Hepatocyte (in vitro differentiated cells): ENCODE measurements at regions not wholly inside any gene's neighbourhood (a gene's known extent, or its start where the extent isn't known, plus 50 kb on each side); places are given as distances from the start of the nearest gene placed in this dataset.

Experiments used
- DNase-seq: peaks from one replicate; pipeline ENCODE4 v3.0.0-alpha.2; 2016; ENCODE audit warnings: low spot score
- H2AFZ ChIP-seq: fragments of 200-600 bp; sonication (generic); 2 replicates; pipeline ENCODE4 v1.6.0; 2016; ENCODE audit warnings: antibody characterized with exemption, mild to moderate bottlenecking
- H3K27ac ChIP-seq: fragments of 200-600 bp; sonication (generic); 2 replicates; pipeline ENCODE4 v1.5.1; 2016; ENCODE audit warnings: mild to moderate bottlenecking
- H3K27me3 ChIP-seq: fragments of 200-600 bp; sonication (generic); 2 replicates; pipeline ENCODE4 v1.6.1; 2016
- H3K36me3 ChIP-seq: fragments of 200-600 bp; sonication (generic); replicated peaks from 2 replicates; pipeline ENCODE4 v1.5.1; 2016; ENCODE audit warnings: low read depth; ENCODE audit not compliant: insufficient read depth
- H3K4me1 ChIP-seq: fragments of 200-600 bp; sonication (generic); 2 replicates; pipeline ENCODE4 v1.5.1; 2016; ENCODE audit warnings: mild to moderate bottlenecking, moderate library complexity; ENCODE audit not compliant: insufficient read depth
- H3K4me2 ChIP-seq: fragments of 200-600 bp; sonication (generic); 2 replicates; pipeline ENCODE4 v1.6.0; 2016
- H3K4me3 ChIP-seq: fragments of 200-600 bp; sonication (generic); 2 replicates; pipeline ENCODE4 v1.5.1; 2016; ENCODE audit warnings: mild to moderate bottlenecking
- H3K79me2 ChIP-seq: fragments of 200-600 bp; sonication (generic); 2 replicates; pipeline ENCODE4 v1.6.0; 2017; ENCODE audit warnings: mild to moderate bottlenecking
- H3K9me2 ChIP-seq: fragments of 200-600 bp; sonication (generic); replicated peaks from 2 replicates; pipeline ENCODE4 v1.6.0; 2017; ENCODE audit warnings: mild to moderate bottlenecking; ENCODE audit not compliant: insufficient read depth
- H3K9me3 ChIP-seq: fragments of 200-600 bp; sonication (generic); 2 replicates; pipeline ENCODE4 v1.5.1; 2016; ENCODE audit warnings: low read depth, mild to moderate bottlenecking
- H4K20me1 ChIP-seq: fragments of 200-600 bp; sonication (generic); 2 replicates; pipeline ENCODE4 v1.6.0; 2016; ENCODE audit warnings: mild to moderate bottlenecking; ENCODE audit not compliant: insufficient read depth, poor library complexity, severe bottlenecking
- EZH2 ChIP-seq: fragments of 200-600 bp; sonication (generic); IDR thresholded peaks from 2 replicates; pipeline ENCODE4 v1.6.1; 2016; ENCODE audit warnings: antibody characterized with exemption, mild to moderate bottlenecking, borderline replicate concordance
- EZH2phosphoT487 ChIP-seq: fragments of 200-600 bp; sonication (generic); IDR thresholded peaks from one replicate; pipeline ENCODE4 v1.6.1; 2018; ENCODE audit warnings: antibody characterized with exemption, mild to moderate bottlenecking, low read depth, moderate library complexity; ENCODE audit not compliant: unreplicated experiment, severe bottlenecking
- WGBS: methylation state at CpG from one replicate; pipeline ENCODE4 v1.1.6; 2016; ENCODE audit warnings: low lambda C conversion rate; ENCODE audit errors: missing lambda C conversion rate; 5-methylcytosine and 5-hydroxymethylcytosine counted together
- TF ChIP-seq, protein P1 (sequence below): fragments of 200-600 bp; sonication (generic); IDR thresholded peaks from 2 replicates; pipeline ENCODE4 v1.5.1; 2016; ENCODE audit warnings: antibody characterized with exemption, mild to moderate bottlenecking; ENCODE audit not compliant: poor library complexity

DNA sequence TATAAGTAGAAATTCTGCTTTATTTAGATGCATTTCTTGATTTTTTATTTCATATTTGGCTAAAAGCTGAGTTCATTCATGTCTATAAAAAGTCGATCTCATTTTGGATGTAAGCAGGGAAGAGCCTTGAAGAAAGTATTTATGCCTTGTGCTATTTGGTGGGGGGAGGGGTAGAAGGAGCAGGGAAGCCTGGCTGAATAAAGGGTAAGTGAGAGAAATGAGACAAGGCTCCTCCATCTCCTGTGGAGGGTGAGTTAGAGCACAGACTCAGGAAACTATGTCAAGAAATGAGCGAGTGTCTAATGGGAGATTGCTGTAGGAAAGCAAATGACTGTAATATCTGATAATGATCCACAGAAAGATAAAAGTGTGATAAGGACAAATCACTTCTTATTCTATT, 121.8 kb upstream of the ATP11B start:
- Histone ChIP-seq H3K27ac (no peak overlapping the region), H3K36me3 (no peaks in the 10 kb centered on the region), H3K9me3 (no peaks in the 10 kb centered on the region), H3K9me2 (no peaks in the 10 kb centered on the region), H4K20me1 (no peaks in the 10 kb centered on the region), H2AFZ (no peak overlapping the region), H3K79me2 (no peaks in the 10 kb centered on the region), H3K27me3 (peaks cover 20% of the 10 kb centered on the region), H3K4me1 (no peaks in the 10 kb centered on the region), H3K4me2 (no peak overlapping the region), H3K4me3 (no peak overlapping the region)
- DNase-seq, result no peak
- TF ChIP-seq EZH2 (no peak), EZH2phosphoT487 (no peak)
- TF ChIP-seq, protein P1, sequence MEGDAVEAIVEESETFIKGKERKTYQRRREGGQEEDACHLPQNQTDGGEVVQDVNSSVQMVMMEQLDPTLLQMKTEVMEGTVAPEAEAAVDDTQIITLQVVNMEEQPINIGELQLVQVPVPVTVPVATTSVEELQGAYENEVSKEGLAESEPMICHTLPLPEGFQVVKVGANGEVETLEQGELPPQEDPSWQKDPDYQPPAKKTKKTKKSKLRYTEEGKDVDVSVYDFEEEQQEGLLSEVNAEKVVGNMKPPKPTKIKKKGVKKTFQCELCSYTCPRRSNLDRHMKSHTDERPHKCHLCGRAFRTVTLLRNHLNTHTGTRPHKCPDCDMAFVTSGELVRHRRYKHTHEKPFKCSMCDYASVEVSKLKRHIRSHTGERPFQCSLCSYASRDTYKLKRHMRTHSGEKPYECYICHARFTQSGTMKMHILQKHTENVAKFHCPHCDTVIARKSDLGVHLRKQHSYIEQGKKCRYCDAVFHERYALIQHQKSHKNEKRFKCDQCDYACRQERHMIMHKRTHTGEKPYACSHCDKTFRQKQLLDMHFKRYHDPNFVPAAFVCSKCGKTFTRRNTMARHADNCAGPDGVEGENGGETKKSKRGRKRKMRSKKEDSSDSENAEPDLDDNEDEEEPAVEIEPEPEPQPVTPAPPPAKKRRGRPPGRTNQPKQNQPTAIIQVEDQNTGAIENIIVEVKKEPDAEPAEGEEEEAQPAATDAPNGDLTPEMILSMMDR, result no peak
- WGBS, result 77% methylated on average over 2 of the region's 2 CpGs

DNA sequence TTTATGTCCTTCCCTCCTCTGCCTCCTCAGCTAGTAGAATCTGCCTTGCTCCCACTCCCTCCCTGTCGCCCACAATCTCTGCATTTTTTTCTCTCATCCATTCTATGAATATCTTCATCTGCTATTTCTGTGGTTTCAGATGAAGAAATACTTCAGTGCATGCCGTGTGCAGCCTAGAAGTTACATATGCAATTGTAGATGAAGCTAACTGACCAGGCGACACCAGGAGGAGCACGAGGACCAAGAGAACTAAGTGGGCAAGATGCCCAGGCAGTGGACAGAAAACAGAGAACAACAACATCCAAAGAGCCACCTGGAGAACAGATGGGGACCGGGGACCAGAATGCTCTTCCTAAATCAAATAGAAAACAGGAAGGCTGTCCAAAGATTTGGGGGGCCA, 121.4 kb upstream of the ATP11B start:
- TF ChIP-seq, protein P1, result no peak
- TF ChIP-seq EZH2phosphoT487 (no peak), EZH2 (no peak)
- H3K9me3 ChIP-seq, result no peaks in the 10 kb centered on the region
- H3K9me2 ChIP-seq, result no peaks in the 10 kb centered on the region
- no peaks in the 10 kb centered on the region for H3K4me1 ChIP-seq
- H3K79me2 ChIP-seq, result no peaks in the 10 kb centered on the region
- no peak for DNase-seq
- peaks cover 23% of the 10 kb centered on the region for H3K27me3 ChIP-seq
- no peak overlapping the region for H3K4me3 ChIP-seq
- no peaks in the 10 kb centered on the region for H3K36me3 ChIP-seq
- H2AFZ ChIP-seq, result no peak overlapping the region
- no peak overlapping the region for H3K27ac ChIP-seq
- H4K20me1 ChIP-seq, result no peaks in the 10 kb centered on the region
- 82% methylated on average over 5 of the region's 5 CpGs for WGBS
- no peak overlapping the region for H3K4me2 ChIP-seq

DNA sequence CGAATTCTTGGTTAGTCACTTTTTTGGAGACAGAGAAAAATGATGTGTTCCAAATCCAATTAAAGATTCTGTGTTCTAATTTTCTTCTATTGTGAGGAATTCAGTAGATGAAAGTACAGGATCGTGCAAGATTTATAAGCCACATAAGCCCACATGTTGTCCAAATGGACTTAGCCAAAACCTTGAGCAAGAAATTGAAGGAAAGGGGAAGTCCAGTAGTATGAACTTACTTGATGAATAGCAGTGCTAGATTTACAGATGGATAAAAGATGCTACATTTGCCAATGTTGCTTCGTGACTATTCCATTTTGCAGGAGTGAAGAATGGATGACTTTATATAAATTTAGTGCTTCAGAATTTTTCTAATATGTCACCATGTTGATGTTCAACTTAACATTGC, 120.0 kb upstream of the ATP11B start:
- no peak overlapping the region for H3K27ac ChIP-seq
- H3K27me3 ChIP-seq, result peaks cover 23% of the 10 kb centered on the region
- H3K9me2 ChIP-seq, result no peaks in the 10 kb centered on the region
- H2AFZ ChIP-seq, result no peak overlapping the region
- WGBS, result 74% methylated on average over 3 of the region's 3 CpGs
- H3K4me1 ChIP-seq, result no peaks in the 10 kb centered on the region
- no peak overlapping the region for H3K4me3 ChIP-seq
- H3K4me2 ChIP-seq, result no peak overlapping the region
- H3K36me3 ChIP-seq, result no peaks in the 10 kb centered on the region
- H3K79me2 ChIP-seq, result no peaks in the 10 kb centered on the region
- TF ChIP-seq EZH2, result no peak
- no peaks in the 10 kb centered on the region for H3K9me3 ChIP-seq
- DNase-seq, result no peak
- no peaks in the 10 kb centered on the region for H4K20me1 ChIP-seq

DNA sequence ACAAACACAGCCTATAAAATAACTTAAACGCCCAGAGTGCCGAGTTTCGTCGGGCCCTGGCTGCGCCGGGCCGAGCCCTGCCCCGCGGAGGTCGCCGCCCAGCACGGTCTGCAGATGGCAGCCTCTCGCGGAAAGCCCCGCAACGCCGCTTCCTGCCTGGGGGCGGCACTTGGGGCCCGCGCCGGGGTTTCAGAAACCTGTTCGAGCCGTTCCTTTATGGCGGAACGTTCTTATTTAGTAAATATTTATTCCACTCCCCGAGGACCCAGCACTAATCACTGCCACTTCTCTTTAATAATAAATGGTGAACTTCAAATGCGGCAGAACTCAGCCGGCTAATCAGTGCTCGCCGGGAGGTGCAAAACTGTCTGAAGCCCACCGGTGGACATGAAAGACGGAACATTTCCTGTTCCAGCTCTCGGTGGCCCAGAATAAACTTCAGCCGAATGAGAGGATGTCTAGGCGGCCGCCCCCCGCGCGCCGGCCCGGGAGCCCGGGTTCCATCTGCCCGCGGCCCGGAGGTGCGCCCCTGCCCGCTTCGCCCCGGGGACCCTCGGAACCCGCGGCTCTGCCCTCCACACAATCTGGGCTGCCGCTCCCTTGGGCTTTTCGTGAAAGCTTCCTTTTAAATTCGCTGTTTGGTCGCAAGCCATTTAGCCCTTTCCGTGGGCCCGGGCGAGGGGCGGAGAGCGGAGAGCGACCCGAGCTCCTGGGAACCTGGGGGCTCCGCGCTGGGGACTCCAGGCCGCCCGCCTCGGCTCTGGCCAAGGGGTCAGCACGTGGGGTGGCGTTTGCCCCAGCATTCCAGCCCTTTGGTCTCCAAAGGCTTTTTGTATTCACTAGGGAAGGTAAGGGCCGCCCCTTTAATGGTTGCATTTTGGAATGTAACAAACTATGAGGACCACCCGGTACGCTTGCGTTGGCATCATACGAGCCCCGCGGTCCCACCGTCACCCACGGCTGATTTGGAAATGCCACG, 110.8 kb upstream of the ATP11B start:
- H3K4me3 ChIP-seq, result peak overlapping the region; percentile 92
- H3K9me2 ChIP-seq, result no peaks in the 10 kb centered on the region
- WGBS, result 2% methylated on average over 80 of the region's 80 CpGs
- H3K27me3 ChIP-seq, result no peaks in the 10 kb centered on the region
- peak; percentile 84 for DNase-seq
- peak overlapping the region; percentile 99 for H3K4me2 ChIP-seq
- TF ChIP-seq, protein P1, result peak; percentile 41
- no peak for TF ChIP-seq EZH2
- no peaks in the 10 kb centered on the region for H3K36me3 ChIP-seq
- H3K27ac ChIP-seq, result peak overlapping the region; percentile 61
- H3K4me1 ChIP-seq, result peaks cover 9% of the 10 kb centered on the region
- H3K79me2 ChIP-seq, result no peaks in the 10 kb centered on the region
- H2AFZ ChIP-seq, result peak overlapping the region; percentile 99
- no peaks in the 10 kb centered on the region for H3K9me3 ChIP-seq
- H4K20me1 ChIP-seq, result no peaks in the 10 kb centered on the region
